Prostate gland (tissue), 2 donors: ENCODE measurements at regions not wholly inside any gene's neighbourhood (a gene's known extent, or its start where the extent isn't known, plus 50 kb on each side); places are given as distances from the start of the nearest gene placed in this dataset.

ENCODE experiments used
- POLR2AphosphoS5 ChIP-seq: sonication (generic); formaldehyde crosslinking; IDR thresholded peaks from one replicate; pipeline ENCODE4 v1.6.1; 2017; ENCODE audit warnings: antibody characterized with exemption
- TF ChIP-seq, protein P1 (sequence below), 4 experiments: fragments of 200-600 bp in 2 of 4; fragments of 450-650 bp in 2 of 4; sonication (generic) in 2 of 4; IDR thresholded peaks; 1 replicate in 3 of 4; 2 replicates in 1 of 4; pipeline ENCODE4 v1.5.1; 2016 to 2019; ENCODE audit warnings: antibody characterized with exemption in 4 of 4, mild to moderate bottlenecking in 2 of 4, moderate library complexity in 2 of 4

DNA sequence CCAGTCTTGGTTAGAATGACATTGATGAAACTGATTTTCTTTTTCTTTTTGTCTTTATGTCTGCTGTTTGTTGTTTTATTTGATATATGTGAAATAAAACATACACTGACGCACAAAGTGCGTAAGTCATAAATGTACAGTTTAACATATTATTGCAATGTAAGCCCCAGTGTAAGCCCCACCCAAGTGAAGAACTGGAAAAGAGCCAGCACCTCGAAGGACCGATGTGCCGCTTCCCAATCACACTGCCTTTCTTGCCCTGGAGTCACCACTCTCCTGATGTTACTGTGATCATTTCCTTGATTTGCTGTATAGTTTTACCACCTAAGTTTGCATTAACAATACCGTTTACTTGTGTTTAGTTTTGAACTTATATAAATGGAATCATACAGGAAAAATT lies 128.4 kb upstream of the LPP start:
- TF ChIP-seq, protein P1, sequence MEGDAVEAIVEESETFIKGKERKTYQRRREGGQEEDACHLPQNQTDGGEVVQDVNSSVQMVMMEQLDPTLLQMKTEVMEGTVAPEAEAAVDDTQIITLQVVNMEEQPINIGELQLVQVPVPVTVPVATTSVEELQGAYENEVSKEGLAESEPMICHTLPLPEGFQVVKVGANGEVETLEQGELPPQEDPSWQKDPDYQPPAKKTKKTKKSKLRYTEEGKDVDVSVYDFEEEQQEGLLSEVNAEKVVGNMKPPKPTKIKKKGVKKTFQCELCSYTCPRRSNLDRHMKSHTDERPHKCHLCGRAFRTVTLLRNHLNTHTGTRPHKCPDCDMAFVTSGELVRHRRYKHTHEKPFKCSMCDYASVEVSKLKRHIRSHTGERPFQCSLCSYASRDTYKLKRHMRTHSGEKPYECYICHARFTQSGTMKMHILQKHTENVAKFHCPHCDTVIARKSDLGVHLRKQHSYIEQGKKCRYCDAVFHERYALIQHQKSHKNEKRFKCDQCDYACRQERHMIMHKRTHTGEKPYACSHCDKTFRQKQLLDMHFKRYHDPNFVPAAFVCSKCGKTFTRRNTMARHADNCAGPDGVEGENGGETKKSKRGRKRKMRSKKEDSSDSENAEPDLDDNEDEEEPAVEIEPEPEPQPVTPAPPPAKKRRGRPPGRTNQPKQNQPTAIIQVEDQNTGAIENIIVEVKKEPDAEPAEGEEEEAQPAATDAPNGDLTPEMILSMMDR (IDR thresholded peaks at IDR 0.05): no peak
- TF ChIP-seq POLR2AphosphoS5: no peak
